Cardiac muscle cell (in vitro differentiated cells and primary cell): ENCODE measurements at regions not wholly inside any gene's neighbourhood (a gene's known extent, or its start where the extent isn't known, plus 50 kb on each side); places are given as distances from the start of the nearest gene placed in this dataset.

Source experiments
- DNase-seq, 2 donors: peaks; one replicate each; pipeline versions ENCODE4 v3.0.0 to v3.0.0-alpha.2; 2010 to 2017; ENCODE audit warnings: low read depth in 1 of 2, low spot score in 1 of 2
- H3K27ac ChIP-seq: fragments of 200-600 bp; sonication (generic); 2 replicates; pipeline ENCODE4 v1.5.1; 2016
- H3K27me3 ChIP-seq: fragments of 200-600 bp; sonication (generic); 2 replicates; pipeline ENCODE4 v1.6.0; 2016; ENCODE audit warnings: control low read depth
- H3K36me3 ChIP-seq: fragments of 200-600 bp; sonication (generic); 2 replicates; pipeline ENCODE4 v1.5.1; 2016; ENCODE audit warnings: control low read depth
- H3K4me1 ChIP-seq: fragments of 200-600 bp; sonication (generic); 2 replicates; pipeline ENCODE4 v1.8.1; 2017; ENCODE audit warnings: low read depth, mild to moderate bottlenecking, mixed run types
- H3K4me3 ChIP-seq: fragments of 200-600 bp; sonication (generic); 2 replicates; pipeline ENCODE4 v1.5.1; 2016; ENCODE audit warnings: mild to moderate bottlenecking
- H3K9me3 ChIP-seq: fragments of 200-600 bp; sonication (generic); 2 replicates; pipeline ENCODE4 v1.5.1; 2017; ENCODE audit warnings: low read depth, mild to moderate bottlenecking, control low read depth
- CTCF ChIP-seq: IDR thresholded peaks from 2 replicates; pipeline ENCODE4 v1.5.1; 2012; ENCODE audit warnings: low read depth, mild to moderate bottlenecking, low read length

- Histone ChIP-seq H3K4me1 (no peaks in the 10 kb centered on the region), H3K4me3 (no peak overlapping the region), H3K27me3 (no peaks in the 10 kb centered on the region), H3K27ac (no peak overlapping the region), H3K9me3 (no peaks in the 10 kb centered on the region), H3K36me3 (no peaks in the 10 kb centered on the region)
- no peak for TF ChIP-seq CTCF
- DNase-seq, result no peak
Observed at GRCh38 chr6:78031228-78031627, 378.4 kb downstream of the MEI4 start.

GRCh38 chr6:78059171-78059570 lies 406.3 kb downstream of the MEI4 start:
- no peak overlapping the region for H3K4me3 ChIP-seq
- no peaks in the 10 kb centered on the region for H3K4me1 ChIP-seq
- no peak overlapping the region for H3K27ac ChIP-seq
- no peak for DNase-seq
- no peaks in the 10 kb centered on the region for H3K36me3 ChIP-seq
- no peaks in the 10 kb centered on the region for H3K9me3 ChIP-seq
- H3K27me3 ChIP-seq, result no peaks in the 10 kb centered on the region
- TF ChIP-seq CTCF, result no peak

- no peaks in the 10 kb centered on the region for H3K36me3 ChIP-seq
- no peaks in the 10 kb centered on the region for H3K27me3 ChIP-seq
- H3K4me1 ChIP-seq, result no peaks in the 10 kb centered on the region
- H3K9me3 ChIP-seq, result no peaks in the 10 kb centered on the region
- no peak overlapping the region for H3K27ac ChIP-seq
- no peak for TF ChIP-seq CTCF
- no peak overlapping the region for H3K4me3 ChIP-seq
- no peak for DNase-seq
Observed at GRCh38 chr6:78062993-78063392, 410.2 kb downstream of the MEI4 start.

- no peak for DNase-seq
- no peak for TF ChIP-seq CTCF
- no peaks in the 10 kb centered on the region for H3K4me1 ChIP-seq
- no peaks in the 10 kb centered on the region for H3K36me3 ChIP-seq
- no peak overlapping the region for H3K27ac ChIP-seq
- H3K27me3 ChIP-seq, result no peaks in the 10 kb centered on the region
- H3K4me3 ChIP-seq, result no peak overlapping the region
- no peaks in the 10 kb centered on the region for H3K9me3 ChIP-seq
Observed at GRCh38 chr6:78076371-78076770, 423.5 kb downstream of the MEI4 start.

GRCh38 chr6:78089531-78089930 lies 436.7 kb downstream of the MEI4 start:
- H3K4me1 ChIP-seq, result no peaks in the 10 kb centered on the region
- no peaks in the 10 kb centered on the region for H3K27me3 ChIP-seq
- H3K9me3 ChIP-seq, result no peaks in the 10 kb centered on the region
- TF ChIP-seq CTCF, result no peak
- no peak overlapping the region for H3K4me3 ChIP-seq
- DNase-seq, result no peak
- H3K27ac ChIP-seq, result no peak overlapping the region
- H3K36me3 ChIP-seq, result no peaks in the 10 kb centered on the region

- no peak for DNase-seq
- H3K36me3 ChIP-seq, result no peaks in the 10 kb centered on the region
- no peak for TF ChIP-seq CTCF
Observed at GRCh38 chr6:78093906-78094305, 441.1 kb downstream of the MEI4 start.

More at GRCh38 chr6:78093906-78094305, 441.1 kb downstream of the MEI4 start:
- Histone ChIP-seq H3K9me3 (no peaks in the 10 kb centered on the region), H3K4me1 (no peaks in the 10 kb centered on the region), H3K27me3 (peaks cover 5% of the 10 kb centered on the region), H3K4me3 (no peak overlapping the region), H3K27ac (no peak overlapping the region)
